ENCODE measurements at regions not wholly inside any gene's neighbourhood (a gene's known extent, or its start where the extent isn't known, plus 50 kb on each side); places are given as distances from the start of the nearest gene placed in this dataset.

- no peak for TF ChIP-seq GABPA (IDR thresholded peaks at IDR 0.05; ENCODE audit: low read depth)
- TF ChIP-seq, protein P1, sequence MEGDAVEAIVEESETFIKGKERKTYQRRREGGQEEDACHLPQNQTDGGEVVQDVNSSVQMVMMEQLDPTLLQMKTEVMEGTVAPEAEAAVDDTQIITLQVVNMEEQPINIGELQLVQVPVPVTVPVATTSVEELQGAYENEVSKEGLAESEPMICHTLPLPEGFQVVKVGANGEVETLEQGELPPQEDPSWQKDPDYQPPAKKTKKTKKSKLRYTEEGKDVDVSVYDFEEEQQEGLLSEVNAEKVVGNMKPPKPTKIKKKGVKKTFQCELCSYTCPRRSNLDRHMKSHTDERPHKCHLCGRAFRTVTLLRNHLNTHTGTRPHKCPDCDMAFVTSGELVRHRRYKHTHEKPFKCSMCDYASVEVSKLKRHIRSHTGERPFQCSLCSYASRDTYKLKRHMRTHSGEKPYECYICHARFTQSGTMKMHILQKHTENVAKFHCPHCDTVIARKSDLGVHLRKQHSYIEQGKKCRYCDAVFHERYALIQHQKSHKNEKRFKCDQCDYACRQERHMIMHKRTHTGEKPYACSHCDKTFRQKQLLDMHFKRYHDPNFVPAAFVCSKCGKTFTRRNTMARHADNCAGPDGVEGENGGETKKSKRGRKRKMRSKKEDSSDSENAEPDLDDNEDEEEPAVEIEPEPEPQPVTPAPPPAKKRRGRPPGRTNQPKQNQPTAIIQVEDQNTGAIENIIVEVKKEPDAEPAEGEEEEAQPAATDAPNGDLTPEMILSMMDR (IDR thresholded peaks at IDR 0.05; ENCODE audit: insufficient read depth, low read length) = no peak
- TF ChIP-seq SPI1 (IDR thresholded peaks at IDR 0.05; ENCODE audit: borderline replicate concordance, low read depth) = no peak
- TF ChIP-seq POLR2AphosphoS5 (IDR thresholded peaks at IDR 0.05; ENCODE audit: low read depth) = no peak
- no peak for TF ChIP-seq REST (IDR thresholded peaks at IDR 0.05; ENCODE audit: insufficient replicate concordance, low read depth)
- DNase-seq (ENCODE audit: low read depth in 1 of 2, low spot score in 1 of 2) = no peak
- peaks cover 6% of the 10 kb centered on the region for H3K27me3 ChIP-seq (ENCODE audit: insufficient read depth, poor library complexity, severe bottlenecking)
- no peak overlapping the region for H3K27ac ChIP-seq (replicated peaks)
- H3K4me3 ChIP-seq (replicated peaks; ENCODE audit: insufficient read depth, low read length) = no peak overlapping the region
These were observed 91.4 kb upstream of the SCN10A start for GRCh38 chr3:38907426-38907825.

DNA sequence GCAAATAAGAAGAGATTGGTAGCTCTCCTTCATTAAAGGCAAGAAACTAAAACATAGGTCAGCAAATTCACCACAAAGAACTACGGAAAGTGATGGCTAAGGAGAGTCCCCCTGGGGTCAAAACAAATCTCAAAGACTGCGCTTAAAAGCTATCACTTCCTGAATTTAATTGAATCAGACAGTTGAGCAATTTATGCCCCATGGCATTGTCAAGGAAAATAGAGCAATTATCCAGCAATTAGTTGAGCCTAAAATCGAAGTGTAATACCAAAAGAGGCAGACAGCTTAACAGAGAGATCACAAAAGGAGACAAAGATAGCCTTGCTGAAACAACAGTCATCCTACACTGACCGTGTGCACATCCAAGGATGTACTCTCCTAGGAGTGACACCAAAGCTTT is 74.4 kb upstream of the SCN10A start:
- peaks cover 4% of the 10 kb centered on the region for H3K27me3 ChIP-seq (ENCODE audit: insufficient read depth, poor library complexity, severe bottlenecking)
- TF ChIP-seq POLR2AphosphoS5 (IDR thresholded peaks at IDR 0.05; ENCODE audit: low read depth) (no peak), GABPA (IDR thresholded peaks at IDR 0.05; ENCODE audit: low read depth) (no peak)
- TF ChIP-seq, protein P1 (IDR thresholded peaks at IDR 0.05; ENCODE audit: insufficient read depth, low read length) = no peak
- H3K27ac ChIP-seq (replicated peaks) = no peak overlapping the region
- no peak overlapping the region for H3K4me3 ChIP-seq (replicated peaks; ENCODE audit: insufficient read depth, low read length)
- DNase-seq (ENCODE audit: low read depth in 1 of 2, low spot score in 1 of 2) = no peak

GRCh38 chr3:38878646-38879045 is 62.6 kb upstream of the SCN10A start:
- Histone ChIP-seq H3K27me3 (ENCODE audit: insufficient read depth, poor library complexity, severe bottlenecking) (no peaks in the 10 kb centered on the region), H3K4me3 (replicated peaks; ENCODE audit: insufficient read depth, low read length) (no peak overlapping the region), H3K27ac (replicated peaks) (no peak overlapping the region)
- no peak for DNase-seq (ENCODE audit: low read depth in 1 of 2, low spot score in 1 of 2)
- TF ChIP-seq, protein P1 (IDR thresholded peaks at IDR 0.05; ENCODE audit: insufficient read depth, low read length) = no peak
- TF ChIP-seq REST (IDR thresholded peaks at IDR 0.05; ENCODE audit: insufficient replicate concordance, low read depth) (no peak), SPI1 (IDR thresholded peaks at IDR 0.05; ENCODE audit: borderline replicate concordance, low read depth) (no peak), POLR2AphosphoS5 (IDR thresholded peaks at IDR 0.05; ENCODE audit: low read depth) (no peak), GABPA (IDR thresholded peaks at IDR 0.05; ENCODE audit: low read depth) (no peak)
